ENCODE measurements at regions not wholly inside any gene's neighbourhood (a gene's known extent, or its start where the extent isn't known, plus 50 kb on each side); places are given as distances from the start of the nearest gene placed in this dataset.

GRCh38 chr15:93517176-93517575 is 428.2 kb upstream of the RGMA start:
- TF ChIP-seq CTCF (IDR thresholded peaks at IDR 0.05 in 4 of 5, conservative IDR thresholded peaks at IDR 0.05 in 1 of 5), result no peak
- TF ChIP-seq POLR2A (IDR thresholded peaks at IDR 0.05), result no peak

Data from gastrocnemius medialis (tissue), 4 donors.